ENCODE measurements at regions not wholly inside any gene's neighbourhood (a gene's known extent, or its start where the extent isn't known, plus 50 kb on each side); places are given as distances from the start of the nearest gene placed in this dataset.
"Not testable (repeated sequence)": the region's sequence is repeated elsewhere in the genome, so short reads cannot be mapped to it uniquely, and the experiment has no call there.

DNA sequence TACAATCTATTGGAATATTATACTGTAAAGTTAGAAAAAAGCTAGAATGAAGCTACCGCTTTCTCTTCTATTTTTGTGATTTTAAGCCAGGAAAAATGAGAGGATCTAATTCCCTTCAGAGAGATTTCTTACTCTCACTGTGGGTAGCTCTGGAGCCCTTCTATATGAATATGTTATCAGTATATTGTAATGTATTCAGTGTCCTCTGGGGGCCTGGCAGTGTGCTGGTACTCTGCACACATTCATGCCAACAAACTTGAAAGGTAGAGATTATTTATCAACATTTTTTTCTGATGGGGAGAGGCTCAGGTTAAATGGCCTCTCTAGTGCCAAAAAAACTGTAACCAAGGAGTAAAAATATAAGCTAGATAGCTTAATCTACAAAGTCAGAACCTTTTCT lies 292.8 kb downstream of the TTC6 start:
- no peak for DNase-seq
- TF ChIP-seq, protein P1, sequence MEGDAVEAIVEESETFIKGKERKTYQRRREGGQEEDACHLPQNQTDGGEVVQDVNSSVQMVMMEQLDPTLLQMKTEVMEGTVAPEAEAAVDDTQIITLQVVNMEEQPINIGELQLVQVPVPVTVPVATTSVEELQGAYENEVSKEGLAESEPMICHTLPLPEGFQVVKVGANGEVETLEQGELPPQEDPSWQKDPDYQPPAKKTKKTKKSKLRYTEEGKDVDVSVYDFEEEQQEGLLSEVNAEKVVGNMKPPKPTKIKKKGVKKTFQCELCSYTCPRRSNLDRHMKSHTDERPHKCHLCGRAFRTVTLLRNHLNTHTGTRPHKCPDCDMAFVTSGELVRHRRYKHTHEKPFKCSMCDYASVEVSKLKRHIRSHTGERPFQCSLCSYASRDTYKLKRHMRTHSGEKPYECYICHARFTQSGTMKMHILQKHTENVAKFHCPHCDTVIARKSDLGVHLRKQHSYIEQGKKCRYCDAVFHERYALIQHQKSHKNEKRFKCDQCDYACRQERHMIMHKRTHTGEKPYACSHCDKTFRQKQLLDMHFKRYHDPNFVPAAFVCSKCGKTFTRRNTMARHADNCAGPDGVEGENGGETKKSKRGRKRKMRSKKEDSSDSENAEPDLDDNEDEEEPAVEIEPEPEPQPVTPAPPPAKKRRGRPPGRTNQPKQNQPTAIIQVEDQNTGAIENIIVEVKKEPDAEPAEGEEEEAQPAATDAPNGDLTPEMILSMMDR (IDR thresholded peaks at IDR 0.05) = no peak
- no peak for TF ChIP-seq POLR2A (IDR thresholded peaks at IDR 0.05)
- no peak for TF ChIP-seq EP300 (IDR thresholded peaks at IDR 0.05)
- Histone ChIP-seq H3K27ac (no peak overlapping the region), H3K4me1 (ENCODE audit: insufficient read depth) (peaks cover 4% of the 10 kb centered on the region), H3K9me3 (no peaks in the 10 kb centered on the region), H3K4me3 (no peak overlapping the region), H3K27me3 (no peaks in the 10 kb centered on the region), H3K36me3 (no peaks in the 10 kb centered on the region)
- intact Hi-C loops (cut with DNase I) = no loop called here
- 92 to 95% (median 92%) methylated on average over 1 of the region's 1 CpG for WGBS, 3 donors

DNA sequence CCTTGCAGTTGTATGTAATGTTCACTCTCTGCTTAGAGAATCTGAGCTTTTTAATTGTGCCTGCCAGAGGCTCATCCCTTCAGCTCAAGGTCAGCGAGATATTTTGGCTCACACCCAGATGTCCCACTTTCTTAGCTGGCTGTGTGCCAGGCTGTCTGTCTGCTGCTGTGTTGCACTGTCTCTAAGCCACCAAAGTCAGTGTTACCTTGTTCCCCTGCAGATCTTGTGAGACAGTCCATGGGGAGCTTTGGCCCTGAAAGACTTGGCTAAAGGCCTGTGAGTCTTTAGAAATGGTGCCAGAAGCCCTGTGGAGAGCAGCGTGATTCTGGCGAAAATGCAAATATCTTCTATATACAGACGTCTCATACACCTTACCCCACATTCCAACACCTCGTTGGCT lies 293.7 kb downstream of the TTC6 start:
- H3K27me3 ChIP-seq = no peaks in the 10 kb centered on the region
- H3K9me3 ChIP-seq = no peaks in the 10 kb centered on the region
- H3K4me3 ChIP-seq = no peak overlapping the region
- peaks cover 4% of the 10 kb centered on the region for H3K4me1 ChIP-seq (ENCODE audit: insufficient read depth)
- no peak for DNase-seq
- intact Hi-C loops (cut with DNase I) = no loop called here
- H3K36me3 ChIP-seq = no peaks in the 10 kb centered on the region
- no peak overlapping the region for H3K27ac ChIP-seq
- TF ChIP-seq EP300 (IDR thresholded peaks at IDR 0.05) (no peak), POLR2A (IDR thresholded peaks at IDR 0.05) (no peak)
- TF ChIP-seq, protein P1 (IDR thresholded peaks at IDR 0.05) = no peak
- WGBS, 3 donors = 3 to 11% (median 8%) methylated on average over 5 of the region's 5 CpGs

DNA sequence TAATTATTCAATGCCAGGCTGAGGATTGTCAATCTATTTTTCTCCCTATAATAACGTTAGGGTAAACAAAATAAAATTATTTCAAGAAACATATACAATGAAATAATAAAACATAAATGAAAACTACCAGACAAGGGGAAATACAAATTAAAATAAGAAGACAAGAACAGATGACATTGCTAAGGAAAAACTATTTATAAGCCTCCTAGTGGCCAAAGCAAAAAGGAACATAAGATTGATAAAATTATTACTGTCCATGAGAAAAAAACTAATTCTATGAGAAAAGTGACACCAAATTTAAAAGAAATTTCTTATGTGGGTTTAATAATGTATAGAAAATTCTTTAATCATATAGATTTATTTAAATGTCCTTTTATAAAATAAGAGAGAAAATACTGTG lies 294.7 kb downstream of the TTC6 start:
- WGBS, 3 donors = 38 to 72% (median 67%) methylated on average over 1 of the region's 1 CpG
- DNase-seq = no peak
- TF ChIP-seq, protein P1 (IDR thresholded peaks at IDR 0.05) = no peak
- TF ChIP-seq POLR2A (IDR thresholded peaks at IDR 0.05) (no peak), EP300 (IDR thresholded peaks at IDR 0.05) (no peak)
- H3K27me3 ChIP-seq = no peaks in the 10 kb centered on the region
- no peaks in the 10 kb centered on the region for H3K9me3 ChIP-seq
- no peak overlapping the region for H3K27ac ChIP-seq
- no peak overlapping the region for H3K4me3 ChIP-seq
- intact Hi-C loops (cut with DNase I) = no loop called here
- peaks cover 4% of the 10 kb centered on the region for H3K4me1 ChIP-seq (ENCODE audit: insufficient read depth)
- H3K36me3 ChIP-seq = no peaks in the 10 kb centered on the region

DNA sequence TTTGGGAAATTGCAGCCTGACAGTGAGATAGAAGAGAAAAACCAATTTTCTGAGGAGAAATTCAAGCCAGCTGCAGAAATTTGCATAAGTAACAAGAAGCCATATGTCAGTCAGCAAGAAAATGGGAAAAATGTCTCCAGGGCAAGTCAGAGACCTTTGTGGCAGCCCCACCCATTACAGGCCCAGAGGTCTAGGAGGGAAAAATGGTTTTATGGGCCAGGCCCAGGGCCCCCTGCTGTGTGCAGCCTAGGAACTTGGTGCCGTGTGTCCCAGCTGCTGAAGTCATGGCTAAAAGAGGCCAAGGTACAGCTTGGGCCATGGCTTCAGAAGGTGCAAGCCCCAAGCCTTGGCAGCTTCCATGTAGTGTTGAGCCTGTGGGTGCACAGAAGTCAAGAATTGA lies 296.1 kb downstream of the TTC6 start:
- H3K4me3 ChIP-seq; H3K9me3 ChIP-seq; H3K27ac ChIP-seq; H3K36me3 ChIP-seq; H3K4me1 ChIP-seq (ENCODE audit: insufficient read depth); DNase-seq; H3K27me3 ChIP-seq; intact Hi-C loops (cut with DNase I): not testable (repeated sequence)
- 88 to 94% (median 91%) methylated on average over 1 of the region's 1 CpG for WGBS, 3 donors

DNA sequence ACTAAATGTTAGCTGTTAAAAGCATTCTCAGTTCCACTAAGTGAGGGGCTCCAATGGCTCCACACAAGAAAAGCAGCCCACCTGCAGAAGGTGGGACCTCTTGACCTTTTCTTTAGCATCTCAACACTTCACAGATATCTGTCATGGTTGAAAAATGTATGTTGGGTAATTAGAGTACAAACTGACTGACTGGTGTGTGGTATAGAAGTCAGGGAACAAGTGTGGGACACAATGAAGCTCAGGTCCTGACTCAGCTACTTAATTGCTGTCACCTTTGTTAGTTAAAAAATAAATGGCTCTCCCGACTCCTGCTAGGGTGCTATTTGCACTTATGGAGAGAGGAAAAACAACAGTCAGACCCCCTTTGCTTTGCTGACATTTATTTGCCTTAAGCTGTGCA lies 299.0 kb downstream of the TTC6 start:
- Histone ChIP-seq H3K4me3 (no peak overlapping the region), H3K27ac (no peak overlapping the region), H3K27me3 (no peaks in the 10 kb centered on the region), H3K9me3 (no peaks in the 10 kb centered on the region), H3K36me3 (no peaks in the 10 kb centered on the region), H3K4me1 (ENCODE audit: insufficient read depth) (no peaks in the 10 kb centered on the region)
- intact Hi-C loops (cut with DNase I) = no loop called here
- WGBS, 3 donors = 26 to 43% (median 40%) methylated on average over 1 of the region's 1 CpG
- TF ChIP-seq EP300 (IDR thresholded peaks at IDR 0.05) (no peak), POLR2A (IDR thresholded peaks at IDR 0.05) (no peak)
- TF ChIP-seq, protein P1 (IDR thresholded peaks at IDR 0.05) = no peak
- DNase-seq = no peak

Data from ovary (tissue), 7 donors.